ENCODE measurements at regions not wholly inside any gene's neighbourhood (a gene's known extent, or its start where the extent isn't known, plus 50 kb on each side); places are given as distances from the start of the nearest gene placed in this dataset.

DNA sequence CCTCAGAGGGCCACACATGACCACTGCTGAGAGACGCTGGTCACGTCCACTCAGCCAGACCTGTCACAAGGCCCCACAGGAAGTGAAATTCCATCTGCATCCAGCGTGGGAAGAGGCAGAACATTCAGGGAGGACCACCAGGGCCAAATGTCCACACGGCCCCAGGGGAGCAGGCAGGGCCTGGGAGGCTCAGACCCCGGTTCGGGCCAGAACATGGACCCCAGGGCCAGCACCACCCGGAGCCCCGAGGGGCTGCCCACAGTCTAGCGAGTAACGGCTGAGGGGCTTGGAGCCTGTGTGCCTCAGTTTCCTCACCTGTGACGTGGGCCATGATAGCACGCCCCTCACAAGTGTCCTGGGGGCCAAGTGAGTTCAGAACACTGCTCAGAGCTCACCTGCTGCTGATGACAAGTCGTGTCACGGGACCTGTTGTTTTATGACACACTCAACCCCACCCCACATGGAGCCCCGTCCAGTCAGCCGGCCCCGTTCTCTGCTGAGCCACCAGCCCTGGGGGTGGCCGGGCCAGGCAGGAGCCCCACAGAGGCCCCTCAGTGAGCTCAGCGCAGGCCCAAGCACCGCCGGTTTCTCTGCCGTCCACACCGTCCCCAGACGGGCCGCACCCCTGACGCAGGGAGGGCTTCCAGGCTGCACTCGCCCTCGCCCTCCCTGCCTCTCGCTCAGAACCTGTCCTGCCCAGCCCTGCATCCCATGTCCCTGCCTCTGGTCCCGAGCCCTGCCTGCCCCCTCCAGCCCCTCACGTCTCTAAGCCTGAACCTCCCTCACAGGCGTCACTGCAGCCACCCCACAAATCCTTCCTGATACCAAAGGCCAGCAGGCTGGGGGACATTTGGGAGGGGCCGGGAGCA is 79.5 kb upstream of the GALNT9 start:
- no peak for DNase-seq

DNA sequence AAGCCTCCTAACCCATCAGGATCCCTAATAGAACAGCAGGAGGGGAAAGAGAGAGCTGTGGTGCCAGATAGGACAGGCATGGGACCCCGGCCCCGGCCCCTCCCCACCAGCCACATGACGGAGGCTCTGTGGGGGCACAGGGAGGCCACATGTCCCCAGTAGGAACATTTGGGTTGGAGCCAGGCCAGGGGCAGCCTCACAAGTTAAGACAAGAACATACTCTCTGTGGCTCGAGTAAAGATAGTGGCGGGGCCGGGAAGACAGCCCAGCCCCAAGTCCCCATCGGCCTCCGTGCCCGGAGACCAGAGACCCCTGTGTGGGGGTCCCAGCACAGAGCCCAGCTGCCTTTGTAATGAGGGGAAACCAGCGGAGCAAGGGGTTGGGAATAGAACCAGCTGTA is 78.6 kb upstream of the GALNT9 start:
- no peak for DNase-seq

DNA sequence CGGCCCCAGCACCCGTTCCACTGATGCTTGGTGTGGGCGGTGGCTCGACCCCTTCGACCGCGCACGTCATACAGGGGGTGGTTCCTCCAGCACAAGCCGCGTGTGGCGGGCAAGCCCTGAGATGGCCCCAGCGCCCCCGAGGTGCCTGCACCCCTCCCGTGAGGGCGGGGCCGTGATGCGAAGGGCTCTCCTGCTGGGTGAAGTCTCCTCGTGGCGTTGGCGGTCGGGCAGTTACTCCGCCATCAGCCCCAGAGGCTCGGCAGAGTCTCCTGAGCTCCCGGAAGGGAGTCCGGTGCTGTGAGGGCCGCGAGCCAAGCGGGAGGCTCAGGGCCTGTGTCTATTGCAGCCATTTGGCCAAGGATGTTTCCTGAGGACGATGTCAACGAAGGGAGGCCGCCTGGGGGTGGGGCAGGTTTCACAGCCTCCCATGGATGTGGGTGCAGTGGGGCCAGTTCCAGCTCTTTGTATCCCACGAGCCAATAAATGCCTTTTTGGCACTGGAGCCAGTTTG is 78.1 kb upstream of the GALNT9 start:
- DNase-seq, result no peak

DNA sequence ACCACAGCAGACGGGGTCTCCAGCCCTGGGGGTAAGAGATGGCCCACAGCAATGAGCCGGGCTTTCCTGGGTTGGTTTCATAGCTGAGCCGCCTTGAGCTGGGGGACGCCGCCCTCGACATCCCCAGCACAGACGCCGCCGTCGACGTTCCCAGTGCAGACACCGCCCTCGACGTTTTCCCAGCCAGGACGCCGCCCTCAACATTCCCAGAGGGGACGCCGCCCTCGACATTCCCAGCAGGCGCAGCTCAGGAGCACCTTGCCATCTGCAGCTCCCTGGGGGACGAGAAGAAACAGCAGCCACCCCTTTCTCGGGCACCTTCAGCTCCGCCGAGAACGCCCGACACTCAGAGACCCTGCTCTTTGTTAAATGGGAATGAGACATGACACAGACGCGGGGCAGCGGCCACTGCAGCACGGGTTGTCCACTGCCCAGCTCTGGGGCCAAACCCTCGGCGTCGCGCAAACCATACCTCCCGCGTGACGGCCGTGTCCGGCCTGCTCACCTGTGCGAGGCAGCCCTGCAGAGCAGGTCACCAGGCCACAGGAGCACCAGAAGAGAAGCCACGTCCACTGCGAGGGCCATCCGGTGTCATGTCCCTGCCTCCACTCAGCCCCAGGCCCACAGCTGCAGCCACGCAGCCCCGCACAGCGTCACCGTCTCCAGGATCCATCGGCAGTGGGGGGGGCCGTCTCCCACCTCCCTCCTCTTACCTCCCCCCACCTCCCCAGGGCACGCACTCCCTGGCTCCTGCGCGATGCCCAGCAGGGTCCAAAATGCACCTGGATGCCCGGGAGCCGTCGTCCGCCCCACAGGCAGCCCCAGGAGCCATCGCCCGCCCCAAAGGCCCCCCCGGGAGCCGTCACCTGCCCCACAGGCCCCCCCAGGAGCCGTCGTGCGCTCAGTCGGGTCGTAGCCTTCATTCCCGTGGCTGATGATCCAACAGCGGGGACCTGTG is 77.4 kb upstream of the GALNT9 start:
- no peak for DNase-seq

DNA sequence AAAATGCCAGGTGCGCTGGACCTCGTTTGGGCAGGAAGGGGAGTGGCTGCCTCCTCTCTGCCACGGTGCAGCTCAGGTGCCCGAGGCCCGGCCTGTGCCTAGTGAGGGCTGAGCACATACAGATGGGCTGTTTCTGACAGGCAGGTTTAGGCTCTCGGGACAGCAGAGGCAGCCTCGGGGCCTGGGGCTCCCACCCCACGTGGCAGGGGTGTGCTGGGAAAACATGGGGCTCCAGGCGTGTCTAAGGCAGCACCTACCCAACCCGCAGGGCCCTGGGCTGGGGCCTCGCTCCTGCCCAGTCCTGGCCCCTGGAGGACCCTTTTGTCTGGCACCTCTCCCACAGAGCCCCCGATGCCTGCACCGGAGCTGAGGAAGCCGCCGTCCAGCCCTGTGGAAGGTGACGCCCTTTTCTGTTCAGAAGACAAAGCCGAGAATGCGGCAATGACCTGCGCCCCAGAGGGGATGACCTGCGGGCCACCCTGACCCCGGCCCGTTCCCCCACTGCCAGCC is 76.4 kb upstream of the GALNT9 start:
- no peak for DNase-seq

DNA sequence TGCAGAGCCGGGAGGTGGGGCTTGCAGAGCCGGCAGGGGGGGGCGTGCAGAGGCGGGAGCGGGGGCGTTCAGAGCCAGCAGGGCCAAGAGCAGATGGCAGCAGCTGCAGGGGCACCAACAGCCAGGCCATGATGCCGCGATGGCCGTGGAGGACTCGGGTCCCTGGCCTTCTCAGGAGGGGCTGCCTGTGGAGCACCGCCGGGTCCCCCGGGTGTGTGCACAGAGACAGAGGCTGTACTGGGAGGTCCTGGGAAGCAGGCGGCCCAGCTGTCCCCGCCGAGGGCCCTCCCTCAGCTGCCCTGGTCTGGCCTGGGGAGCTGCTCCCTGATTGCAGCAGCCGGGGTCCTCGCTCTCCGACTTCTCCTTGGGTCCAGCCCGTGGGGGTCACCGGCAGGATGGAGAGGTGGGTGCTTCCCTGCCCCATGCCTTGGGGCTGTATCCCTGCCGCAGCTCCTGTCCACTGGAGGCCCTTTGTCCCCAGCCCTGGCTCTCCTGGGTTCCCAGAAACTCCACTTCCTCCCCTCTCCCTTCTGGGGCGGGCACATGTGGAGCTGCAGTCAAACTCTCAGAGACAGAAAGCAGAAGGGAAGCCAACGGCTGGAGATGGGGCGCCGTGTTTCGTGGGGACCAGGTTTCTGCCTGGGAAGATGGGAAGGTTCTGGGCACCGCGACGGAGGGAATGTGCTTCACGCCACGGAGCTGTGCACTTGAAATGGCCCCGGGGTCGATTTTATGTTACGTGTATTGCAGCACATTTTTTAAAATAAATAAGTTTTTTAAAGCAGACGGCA is 75.8 kb upstream of the GALNT9 start:
- no peak for DNase-seq

DNA sequence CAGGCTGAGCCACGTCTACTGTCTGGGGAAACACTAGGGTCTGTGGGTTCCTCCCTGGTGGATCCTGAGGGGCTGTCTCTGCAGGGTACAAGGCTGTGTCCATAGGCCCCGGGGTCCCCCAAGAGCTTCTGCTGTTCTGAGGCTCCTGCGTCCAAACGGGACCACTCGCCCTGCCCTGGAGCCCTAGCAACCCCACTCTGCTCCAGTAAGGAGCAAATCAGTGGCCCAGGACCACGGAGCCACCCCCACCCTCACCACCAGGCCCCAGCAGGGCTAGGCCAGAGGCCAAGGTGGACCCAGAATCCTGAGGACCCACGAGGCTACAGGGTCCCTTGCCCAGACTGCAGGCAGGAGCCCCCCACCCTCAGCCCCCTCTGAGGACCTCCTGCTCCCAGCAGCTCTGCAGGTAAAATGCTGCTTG is 75.1 kb upstream of the GALNT9 start:
- no peak for DNase-seq

DNA sequence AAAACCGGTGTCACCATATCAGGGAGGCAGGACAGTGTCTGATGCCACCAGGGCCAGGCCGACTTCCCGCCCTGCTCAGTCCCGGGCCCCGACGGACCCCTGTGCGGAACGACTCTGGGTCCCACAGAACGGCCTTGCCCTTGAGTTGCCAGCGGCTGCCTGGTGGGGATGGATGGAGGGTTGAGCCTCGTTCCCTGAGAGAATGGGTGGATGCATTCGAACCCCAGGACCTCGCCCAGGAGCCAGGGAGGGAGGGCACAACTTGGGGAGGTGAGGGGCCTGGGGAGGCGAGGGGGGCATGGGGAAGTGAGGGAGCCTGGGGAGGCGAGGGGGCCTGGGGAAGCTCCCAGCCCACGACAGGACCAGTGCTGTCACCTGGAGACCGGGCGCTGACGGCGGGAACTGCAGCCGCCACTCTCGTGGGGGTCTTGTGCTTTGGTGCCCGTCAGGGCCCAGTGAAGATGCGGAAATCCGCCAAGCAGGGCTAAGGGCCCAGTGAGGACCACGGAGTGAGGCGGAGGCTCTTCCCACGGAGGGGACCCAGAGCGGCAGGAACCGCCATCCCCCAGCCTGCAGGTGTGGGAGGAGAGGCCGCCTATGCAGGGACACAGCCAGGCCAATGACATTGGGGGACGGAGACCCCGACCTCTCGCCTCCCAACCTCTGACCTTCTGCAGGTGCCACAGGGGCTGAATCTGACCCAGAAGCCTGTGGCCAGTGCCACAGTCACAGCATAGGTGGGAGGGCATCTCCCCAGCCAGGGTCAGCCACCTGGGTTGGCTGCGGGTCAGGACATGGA is 74.4 kb upstream of the GALNT9 start:
- DNase-seq, result no peak

DNA sequence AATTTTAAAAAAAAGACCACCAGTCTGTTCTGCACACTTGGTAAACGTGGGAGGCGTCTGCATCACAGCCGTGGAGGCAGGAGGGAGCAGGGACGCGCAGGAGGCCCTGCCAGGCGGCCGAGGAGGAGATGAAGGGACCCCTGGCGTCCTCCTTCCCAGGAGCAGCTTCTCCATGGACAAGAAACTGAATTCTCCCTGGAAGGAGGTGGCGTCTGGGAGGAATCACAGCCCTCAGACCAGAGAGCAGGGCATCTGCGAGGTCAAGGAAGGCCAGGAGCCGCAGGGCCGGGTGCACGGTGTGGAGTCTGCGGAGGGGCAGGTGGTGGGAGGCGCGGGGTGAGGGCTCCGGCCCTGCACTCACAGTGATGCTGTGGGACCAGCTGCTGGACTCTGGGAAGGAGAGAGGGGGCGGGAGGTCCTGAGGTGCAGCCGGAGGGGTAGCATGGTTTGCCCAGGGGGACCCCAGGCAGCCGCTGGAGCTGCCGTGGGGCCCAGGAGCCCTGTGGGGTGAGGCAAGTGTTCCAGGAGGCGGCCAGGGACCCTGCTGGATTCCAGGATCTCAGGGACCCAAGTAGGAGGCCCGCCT is 73.5 kb upstream of the GALNT9 start:
- no peak for DNase-seq

DNA sequence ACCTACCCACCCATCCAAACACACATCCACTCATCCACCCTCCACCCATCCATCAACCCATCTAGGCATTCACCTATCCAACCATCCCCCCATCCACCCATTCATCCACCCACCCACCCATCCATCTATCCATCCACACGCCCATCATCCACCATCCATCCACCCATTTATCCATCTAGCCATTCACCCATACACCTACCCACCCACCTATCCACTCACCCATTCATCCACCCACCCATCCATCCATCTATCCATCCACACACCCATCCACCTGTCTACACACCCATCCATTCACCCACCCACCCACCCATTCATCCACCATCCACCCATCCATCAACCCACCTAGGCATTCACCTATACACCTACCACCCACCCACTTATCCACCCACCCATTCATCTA is 72.6 kb upstream of the GALNT9 start:
- no peak for DNase-seq

DNA sequence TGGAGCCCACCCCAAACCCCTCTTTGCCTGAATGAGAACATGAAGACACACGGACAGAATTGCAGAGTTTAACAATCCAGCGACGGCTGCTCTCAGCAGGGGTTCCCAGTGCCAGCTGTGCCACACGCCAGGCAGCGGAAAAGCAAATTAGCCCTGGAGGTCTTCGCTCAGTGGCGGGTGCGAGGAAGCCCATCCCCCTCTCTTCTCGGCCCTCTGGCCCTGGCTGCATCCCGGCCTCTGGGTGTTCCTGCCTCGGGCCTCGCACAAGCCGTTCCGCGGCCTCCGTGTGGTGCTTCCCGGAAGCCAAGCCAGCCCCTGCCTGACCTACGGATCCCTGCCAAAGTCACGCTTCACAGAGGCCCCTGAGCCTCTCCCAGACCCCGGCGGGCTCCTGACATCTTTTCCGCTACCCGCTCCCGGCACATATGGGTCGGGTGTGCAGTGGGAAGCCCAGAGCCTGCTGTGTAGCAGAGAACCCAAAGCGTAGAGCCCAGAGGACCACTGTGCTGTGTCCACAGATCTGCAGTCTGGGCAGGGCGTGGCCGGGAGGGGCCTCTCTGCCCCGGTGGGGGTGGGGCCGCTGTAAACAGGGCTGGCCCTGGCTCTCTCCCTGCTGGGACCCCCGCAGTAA is 70.7 kb upstream of the GALNT9 start:
- no peak for DNase-seq

DNA sequence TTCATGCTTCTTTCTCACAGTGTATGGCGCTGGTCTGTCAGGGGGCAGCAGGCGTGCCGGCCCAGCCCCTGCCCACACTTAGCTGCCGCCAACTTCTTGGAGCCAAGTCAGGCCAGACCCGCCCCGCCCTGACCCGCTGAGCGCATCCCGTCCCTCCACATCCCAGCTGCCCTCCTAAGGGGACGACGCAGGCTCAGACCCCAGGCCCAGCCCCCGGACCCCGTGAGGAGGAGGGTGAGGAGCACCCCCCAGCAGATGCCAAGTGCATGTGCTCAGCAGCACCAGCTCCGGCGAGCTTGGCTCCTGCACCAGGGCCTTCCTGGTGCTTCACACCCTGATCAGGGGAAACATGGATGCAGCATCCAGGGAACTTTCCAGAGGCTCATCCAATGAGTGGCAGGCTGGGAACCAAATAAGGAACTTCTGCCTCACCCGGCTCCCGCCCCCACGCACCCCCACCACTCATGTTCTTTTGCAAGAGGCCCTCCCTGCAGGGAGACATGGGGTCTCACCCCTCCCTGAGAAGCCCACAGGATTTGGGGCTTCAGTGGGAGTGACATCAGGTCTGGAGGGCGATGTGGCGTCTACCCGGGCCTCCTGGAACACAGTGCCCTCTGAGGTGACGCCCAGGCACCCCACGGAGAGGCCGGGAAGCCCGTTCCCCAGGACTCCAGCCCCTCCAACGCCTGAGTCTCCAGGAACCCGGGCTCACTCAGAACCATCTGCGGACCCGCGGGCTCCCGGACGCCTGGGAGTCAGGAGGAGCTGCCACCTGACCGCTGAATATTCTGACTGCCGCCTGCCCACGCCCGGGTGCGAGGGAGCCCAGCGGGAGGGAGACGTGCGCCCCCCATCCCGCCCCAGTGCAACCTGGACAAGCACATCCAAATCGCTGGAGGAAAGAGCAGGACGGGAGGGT is 70.0 kb upstream of the GALNT9 start:
- DNase-seq, result no peak

DNA sequence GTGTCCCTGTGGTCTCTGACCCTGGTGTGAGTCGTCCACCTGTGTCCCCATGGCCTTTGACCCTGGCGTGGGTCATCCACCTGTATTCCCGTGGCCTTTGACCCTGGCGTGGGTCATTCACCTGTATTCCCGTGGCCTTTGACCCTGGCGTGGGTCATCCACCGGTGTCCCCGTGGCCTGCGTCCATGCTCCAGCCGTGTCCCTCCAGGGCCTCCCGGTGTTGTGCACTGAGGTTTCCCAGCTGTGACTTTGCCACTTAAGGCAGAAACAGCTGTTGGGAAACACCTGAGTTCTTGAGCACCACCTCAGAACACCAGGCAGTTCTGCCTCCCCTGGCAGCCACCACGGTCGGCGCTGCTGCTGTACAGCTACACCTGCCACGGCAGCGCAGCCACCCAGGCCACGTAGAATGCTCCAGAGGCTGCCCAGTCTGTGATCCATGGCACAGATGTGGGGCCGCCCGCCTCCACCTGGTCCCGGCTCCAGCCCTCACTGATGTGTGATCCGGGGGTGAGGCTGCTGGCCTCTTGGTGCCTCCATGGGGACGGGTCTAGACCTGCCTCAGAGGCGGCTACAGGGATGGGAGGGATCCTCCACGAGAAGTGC is 69.1 kb upstream of the GALNT9 start:
- no peak for DNase-seq

DNA sequence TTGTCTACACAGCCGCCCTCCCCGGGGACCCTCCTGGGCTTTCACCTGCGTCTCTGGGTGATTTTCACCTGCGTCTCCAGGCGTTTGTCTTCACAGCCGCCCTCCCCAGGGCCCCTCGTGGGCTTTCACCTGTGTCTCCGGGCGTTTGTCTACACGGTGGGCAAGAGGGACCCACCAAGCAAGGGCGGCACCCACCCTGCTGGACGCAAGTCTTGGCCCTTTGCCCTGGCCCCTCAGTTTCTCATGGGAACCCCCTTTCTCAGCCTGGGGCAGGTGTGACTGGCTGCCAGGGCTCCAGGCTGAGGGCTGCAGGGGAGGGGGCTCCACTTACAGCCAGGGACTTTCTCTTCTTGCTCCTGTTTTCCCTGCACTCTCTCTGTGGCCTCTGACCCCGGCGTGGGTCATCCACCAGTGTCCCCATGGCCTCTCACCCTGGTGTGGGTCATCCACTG is 68.6 kb upstream of the GALNT9 start:
- DNase-seq, result no peak

DNA sequence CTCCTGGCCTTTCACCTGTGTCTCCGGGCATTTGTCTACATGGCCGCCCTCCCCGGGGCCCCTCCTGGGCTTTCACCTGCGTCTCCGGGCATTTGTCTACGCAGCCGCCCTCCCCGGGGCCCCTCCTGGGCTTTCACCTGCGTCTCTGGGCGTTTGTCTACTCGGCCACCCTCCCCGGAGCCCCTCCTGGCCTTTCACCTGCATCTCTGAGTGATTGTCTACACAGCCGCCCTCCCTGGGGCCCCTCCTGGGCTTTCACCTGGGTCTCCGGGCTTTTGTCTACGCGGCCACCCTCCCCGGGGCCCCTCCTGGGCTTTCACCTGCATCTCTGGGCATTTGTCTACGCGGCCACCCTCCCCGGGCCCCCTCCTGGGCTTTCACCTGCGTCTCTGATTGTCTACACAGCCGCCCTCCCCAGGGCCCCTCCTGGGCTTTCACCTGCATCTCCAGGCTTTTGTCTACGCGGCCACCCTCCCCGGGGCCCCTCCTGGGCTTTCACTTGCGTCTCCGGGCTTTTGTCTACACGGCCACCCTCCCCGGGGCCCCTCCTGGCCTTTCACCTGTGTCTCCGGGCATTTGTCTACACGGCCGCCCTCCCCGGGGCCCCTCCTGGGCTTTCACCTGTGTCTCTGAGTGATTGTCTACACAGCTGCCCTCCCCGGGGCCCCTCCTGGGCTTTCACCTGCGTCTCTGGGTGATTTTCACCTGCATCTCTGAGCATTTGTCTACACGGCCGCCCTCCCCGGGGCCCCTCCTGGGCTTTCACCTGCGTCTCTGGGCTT is 68.0 kb upstream of the GALNT9 start:
- no peak for DNase-seq

DNA sequence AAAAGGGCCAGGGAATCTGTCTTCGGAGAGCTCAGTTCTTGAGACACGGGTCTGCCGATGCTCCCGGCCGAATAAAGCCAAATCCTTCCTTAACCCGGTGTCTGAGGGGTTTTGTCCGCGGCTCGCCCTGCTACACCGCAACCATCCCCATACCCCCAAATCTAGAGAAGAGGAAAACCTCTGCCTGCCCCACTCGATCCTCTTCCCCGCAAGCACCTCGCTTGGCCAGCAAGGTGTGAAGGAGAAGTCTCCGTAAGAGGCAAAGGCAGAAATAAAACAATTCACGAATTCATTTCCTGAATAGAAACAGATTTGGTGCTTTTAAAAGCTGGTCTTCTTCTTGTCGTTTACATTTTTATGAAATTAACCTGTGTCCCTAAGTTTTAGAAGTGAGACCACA is 67.3 kb upstream of the GALNT9 start:
- DNase-seq, result no peak

DNA sequence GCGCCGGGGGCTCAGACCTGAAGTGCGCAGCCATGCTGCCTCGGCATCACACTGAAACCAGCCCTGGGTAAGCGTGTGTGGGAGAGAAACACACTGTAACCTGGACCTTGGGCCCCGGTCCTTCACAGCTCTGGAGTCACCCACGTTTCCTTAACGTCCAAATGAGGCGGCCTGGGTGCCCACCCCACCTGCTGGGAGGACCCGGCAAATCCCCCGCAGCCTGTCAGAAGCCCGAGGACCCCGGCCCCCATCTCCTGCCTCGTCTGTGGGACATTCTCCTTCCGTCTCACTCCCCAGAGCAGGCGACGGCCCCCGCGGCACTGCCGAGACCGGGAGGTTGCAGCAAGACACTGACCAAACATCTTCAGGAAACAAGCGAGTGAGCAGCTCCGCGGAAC is 66.5 kb upstream of the GALNT9 start:
- no peak for DNase-seq
